ENCODE measurements at regions not wholly inside any gene's neighbourhood (a gene's known extent, or its start where the extent isn't known, plus 50 kb on each side); places are given as distances from the start of the nearest gene placed in this dataset.
"Not testable (repeated sequence)": the region's sequence is repeated elsewhere in the genome, so short reads cannot be mapped to it uniquely, and the experiment has no call there.

GRCh38 chr1:60489916-60490480 lies 416.4 kb upstream of the C1orf87 start:
- FAIRE-seq, result not testable (repeated sequence)

GRCh38 chr1:60488847-60489246 lies 415.3 kb upstream of the C1orf87 start:
- FAIRE-seq, result no peak

GRCh38 chr1:60487565-60488345 lies 414.2 kb upstream of the C1orf87 start:
- no peak for FAIRE-seq

GRCh38 chr1:60483509-60483908 lies 409.9 kb upstream of the C1orf87 start:
- FAIRE-seq, result no peak

GRCh38 chr1:60470246-60470645 lies 396.7 kb upstream of the C1orf87 start:
- FAIRE-seq, result no peak

- FAIRE-seq, result no peak
These were observed 390.2 kb upstream of the C1orf87 start for GRCh38 chr1:60463786-60464185.

- FAIRE-seq, result no peak
These were observed 389.6 kb upstream of the C1orf87 start for GRCh38 chr1:60463146-60463545.

GRCh38 chr1:60461925-60462595 lies 388.5 kb upstream of the C1orf87 start:
- no peak for FAIRE-seq

- no peak for FAIRE-seq
These were observed 384.5 kb upstream of the C1orf87 start for GRCh38 chr1:60458111-60458510.

- FAIRE-seq, result no peak
These were observed 376.3 kb upstream of the C1orf87 start for GRCh38 chr1:60449876-60450275.

GRCh38 chr1:60448850-60449249 lies 375.3 kb upstream of the C1orf87 start:
- FAIRE-seq, result no peak

- no peak for FAIRE-seq
These were observed 371.1 kb upstream of the C1orf87 start for GRCh38 chr1:60444680-60445079.

- no peak for FAIRE-seq
These were observed 362.6 kb upstream of the C1orf87 start for GRCh38 chr1:60436186-60436585.

GRCh38 chr1:60431593-60431992 lies 358.0 kb upstream of the C1orf87 start:
- FAIRE-seq, result no peak

- FAIRE-seq, result no peak
These were observed 356.8 kb upstream of the C1orf87 start for GRCh38 chr1:60430375-60430774.

GRCh38 chr1:60428127-60428526 lies 354.6 kb upstream of the C1orf87 start:
- no peak for FAIRE-seq

- no peak for FAIRE-seq
These were observed 354.1 kb upstream of the C1orf87 start for GRCh38 chr1:60427701-60428100.

GRCh38 chr1:60427194-60427593 lies 353.6 kb upstream of the C1orf87 start:
- no peak for FAIRE-seq

- no peak for FAIRE-seq
These were observed 352.0 kb upstream of the C1orf87 start for GRCh38 chr1:60425528-60425927.

GRCh38 chr1:60423146-60423780 lies 349.7 kb upstream of the C1orf87 start:
- FAIRE-seq, result no peak

- FAIRE-seq, result no peak
These were observed 348.4 kb upstream of the C1orf87 start for GRCh38 chr1:60421965-60422364.

GRCh38 chr1:60419023-60419422 lies 345.5 kb upstream of the C1orf87 start:
- FAIRE-seq, result no peak

- FAIRE-seq, result no peak
These were observed 342.1 kb upstream of the C1orf87 start for GRCh38 chr1:60415696-60416095.

- no peak for FAIRE-seq
These were observed 339.5 kb upstream of the C1orf87 start for GRCh38 chr1:60413091-60413490.
